GM21825 (cell line): ENCODE measurements at regions not wholly inside any gene's neighbourhood (a gene's known extent, or its start where the extent isn't known, plus 50 kb on each side); places are given as distances from the start of the nearest gene placed in this dataset.
"Not testable (repeated sequence)": the region's sequence is repeated elsewhere in the genome, so short reads cannot be mapped to it uniquely, and the experiment has no call there.

ENCODE experiments used
- ATAC-seq: cut with Tn5 transposase; IDR thresholded peaks from one replicate; pipeline ENCODE4 v1.9.1; 2021; ENCODE audit warnings: mild to moderate bottlenecking, moderate library complexity; ENCODE audit not compliant: unreplicated experiment

DNA sequence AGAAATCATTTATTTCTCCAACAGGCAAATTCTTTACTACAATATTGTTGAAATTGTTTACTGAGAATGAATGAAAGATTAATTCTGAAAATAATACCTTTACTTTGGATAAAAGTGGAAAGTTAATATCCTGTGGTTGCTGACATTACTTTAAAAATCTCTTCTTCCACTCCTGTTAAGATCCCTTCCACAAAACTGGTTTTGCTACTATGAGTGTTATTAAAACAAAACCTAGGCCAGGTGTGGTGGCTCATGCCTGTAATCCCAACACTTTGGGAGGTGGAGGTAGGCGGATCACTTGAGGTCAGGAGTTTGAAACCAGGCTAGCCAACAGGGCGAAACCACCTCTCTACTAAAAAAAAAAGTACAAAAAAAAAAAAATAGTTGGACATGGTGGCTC, 123.9 kb upstream of the CCDC150 start:
- ATAC-seq = no peak

DNA sequence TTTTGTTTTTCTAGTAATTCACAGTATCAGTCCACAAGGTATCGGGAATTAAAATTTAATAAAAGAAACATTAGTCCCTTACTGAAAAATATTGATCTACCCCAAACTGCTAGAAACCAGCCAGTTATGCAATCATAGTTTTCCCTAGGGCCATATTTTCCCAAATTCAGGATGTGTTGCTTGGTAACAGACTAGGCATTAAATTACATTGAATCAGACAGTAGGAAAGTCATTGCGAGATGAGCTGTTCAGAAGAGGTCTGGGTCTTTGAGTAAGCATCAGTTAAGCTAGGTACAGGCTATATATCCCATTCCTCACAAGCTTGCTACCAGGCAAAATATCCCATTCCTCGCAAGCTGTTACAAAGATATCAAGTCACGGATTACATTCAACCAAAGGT, 123.0 kb upstream of the CCDC150 start:
- no peak for ATAC-seq

DNA sequence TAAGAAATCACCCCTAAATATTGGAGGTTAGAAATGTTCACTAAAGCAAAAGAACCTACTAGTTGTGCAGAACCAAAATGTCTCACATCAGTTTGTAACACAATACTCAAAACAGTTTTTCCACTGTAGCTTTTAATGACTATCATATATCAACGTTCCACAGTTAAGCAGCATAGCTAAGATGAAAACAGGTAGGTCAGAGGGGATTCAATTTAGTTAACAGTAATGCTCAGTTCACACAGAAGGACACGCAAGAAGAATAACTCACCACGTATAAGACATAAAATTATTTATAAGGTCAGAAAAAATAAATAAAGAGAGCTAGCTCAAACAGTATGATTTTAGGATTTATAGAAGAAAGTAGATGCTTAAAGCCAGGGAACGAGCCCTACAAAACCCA, 118.9 kb upstream of the CCDC150 start:
- no peak for ATAC-seq

DNA sequence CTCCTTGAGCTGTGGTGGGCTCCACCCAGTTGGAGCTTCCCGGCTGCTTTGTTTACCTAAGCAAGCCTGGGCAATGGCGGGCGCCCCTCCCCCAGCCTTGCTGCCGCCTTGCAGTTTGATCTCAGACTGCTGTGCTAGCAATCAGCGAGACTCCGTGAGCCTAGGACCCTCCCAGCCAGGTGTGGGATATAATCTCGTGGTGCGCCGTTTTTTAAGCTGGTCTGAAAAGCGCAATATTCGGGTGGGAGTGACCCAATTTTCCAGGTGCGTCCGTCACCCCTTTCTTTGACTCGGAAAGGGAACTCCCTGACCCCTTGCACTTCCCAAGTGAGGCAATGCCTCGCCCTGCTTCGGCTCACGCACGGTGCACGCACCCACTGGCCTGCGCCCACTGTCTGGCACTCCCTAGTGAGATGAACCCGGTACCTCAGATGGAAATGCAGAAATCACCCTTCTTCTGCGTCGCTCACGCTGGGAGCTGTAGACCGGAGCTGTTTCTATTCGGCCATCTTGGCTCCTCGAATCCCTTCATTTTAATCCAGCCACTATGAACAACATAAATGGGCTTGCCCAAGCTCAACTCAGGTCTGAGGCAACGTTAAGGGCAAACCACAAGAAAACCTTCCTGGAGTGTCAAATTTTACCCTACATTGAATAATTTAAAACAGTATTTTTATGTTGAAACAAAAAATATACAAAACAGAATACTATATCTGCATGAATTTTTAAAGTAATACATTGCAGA, 112.4 kb upstream of the CCDC150 start:
- ATAC-seq = not testable (repeated sequence)

DNA sequence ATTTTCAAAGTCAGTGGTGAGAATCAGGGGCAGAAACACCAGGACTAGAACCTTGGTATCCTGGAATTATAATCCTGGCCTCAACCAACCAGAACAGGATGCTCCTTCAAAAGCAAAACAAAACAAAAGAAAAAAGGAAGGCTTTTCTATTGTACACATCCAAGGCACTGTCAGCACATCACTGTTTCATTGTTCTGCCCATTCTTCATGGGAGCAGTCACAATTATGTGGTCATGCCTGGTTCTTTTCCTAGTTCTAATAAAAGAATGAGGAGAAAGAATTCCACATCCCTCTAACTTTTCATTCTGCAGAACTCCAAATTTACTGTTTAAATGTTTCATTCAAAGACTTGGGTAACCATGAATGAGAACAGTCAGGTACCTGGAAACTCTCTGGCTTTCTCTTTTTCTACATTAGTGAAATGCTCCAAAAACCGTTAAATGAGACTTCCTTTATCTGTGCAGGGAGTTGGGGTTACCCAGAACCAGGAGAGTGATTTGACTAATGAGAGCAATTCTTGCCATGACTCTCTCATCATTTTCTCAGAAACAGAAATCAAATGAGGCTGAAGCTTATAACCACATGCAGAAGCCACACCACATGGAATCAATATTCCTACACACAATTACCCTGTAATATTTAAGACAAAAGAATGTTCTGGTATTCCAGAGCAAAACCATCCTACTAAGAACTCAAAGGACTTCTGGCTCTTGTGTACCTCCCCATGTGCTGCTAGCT, 110.9 kb upstream of the CCDC150 start:
- no peak for ATAC-seq

DNA sequence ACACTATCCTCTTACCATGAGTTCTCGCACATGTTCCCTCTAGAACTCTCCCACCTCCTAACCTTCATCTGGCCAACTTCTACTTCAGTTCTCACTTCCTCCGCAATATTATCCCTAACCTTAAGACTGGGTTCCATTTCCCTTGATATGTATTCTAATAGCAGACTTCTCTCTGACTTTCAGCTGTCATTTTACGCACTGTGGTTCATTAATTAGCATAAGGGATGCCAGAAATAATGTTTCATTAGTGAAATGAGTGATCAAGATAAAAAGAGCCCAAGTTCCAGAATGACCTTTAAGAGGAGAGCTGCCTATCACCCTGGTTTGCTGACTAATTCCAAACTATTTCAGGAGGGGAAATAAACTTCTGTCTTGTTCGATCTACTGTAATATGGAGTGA, 108.6 kb upstream of the CCDC150 start:
- no peak for ATAC-seq

DNA sequence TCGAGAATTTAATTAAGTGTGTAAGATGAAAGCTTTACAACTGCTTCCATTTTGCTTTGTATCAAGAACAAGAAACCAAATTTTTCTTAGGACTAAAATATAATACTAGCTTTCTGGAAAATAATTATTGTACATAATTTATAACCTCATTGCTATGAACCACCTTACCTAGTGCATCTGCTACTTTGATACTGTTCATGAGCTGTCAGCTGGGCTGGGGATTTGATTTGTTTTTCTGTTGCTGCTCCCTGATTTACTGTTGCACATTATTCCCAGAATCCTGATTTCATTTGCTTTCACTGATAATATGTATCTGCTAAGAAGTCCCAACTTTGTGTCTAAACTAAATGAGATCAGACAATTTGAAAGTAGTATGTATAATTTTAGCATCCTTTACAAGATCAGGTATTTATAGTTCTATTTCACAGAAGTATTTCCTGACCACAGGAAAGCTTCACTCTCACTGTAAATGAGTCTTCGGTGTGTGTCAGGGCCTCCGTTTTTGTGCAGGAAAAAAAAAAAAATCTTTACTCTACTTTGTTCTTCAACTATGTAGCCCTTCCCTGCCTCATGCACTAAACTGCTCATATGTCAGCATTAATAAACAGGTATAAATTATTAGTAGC, 105.6 kb upstream of the CCDC150 start:
- ATAC-seq = no peak

DNA sequence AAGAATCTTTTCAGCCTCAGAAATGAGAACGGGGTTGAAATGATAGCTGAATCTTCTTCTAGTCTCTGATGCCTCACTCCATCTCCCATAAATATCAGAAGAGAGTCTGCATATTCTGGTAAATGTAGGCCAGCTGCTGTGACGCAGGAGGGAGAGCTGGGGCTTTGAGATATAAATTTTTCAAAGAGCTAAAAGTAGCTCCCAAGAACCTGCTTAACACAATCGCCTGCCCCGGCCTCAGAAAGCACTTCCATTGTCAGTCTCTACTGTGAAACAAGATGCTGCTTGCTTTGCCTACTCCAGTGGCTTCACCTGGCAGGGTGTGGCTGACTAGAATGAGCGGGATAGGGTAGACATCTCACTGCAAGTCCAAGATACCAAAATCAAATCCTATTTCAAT, 105.0 kb upstream of the CCDC150 start:
- ATAC-seq = no peak

DNA sequence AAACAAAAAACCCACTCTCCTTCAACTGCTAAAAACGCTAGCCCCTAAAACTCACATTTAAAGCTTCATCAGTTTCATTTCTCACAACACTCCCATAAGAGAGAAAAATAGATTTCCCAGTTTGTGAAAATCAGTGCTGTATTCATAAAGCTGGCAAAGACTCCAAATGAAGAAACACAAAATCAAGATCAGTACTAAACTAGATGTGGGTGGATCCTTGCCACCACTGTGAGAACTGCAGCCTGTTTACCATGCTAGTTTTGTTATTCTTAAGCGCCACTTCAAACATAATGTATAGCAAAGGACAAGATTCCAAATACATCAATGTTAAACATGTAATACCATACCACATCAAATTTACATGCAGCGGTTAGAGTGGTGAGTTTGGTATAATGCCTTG, 104.5 kb upstream of the CCDC150 start:
- no peak for ATAC-seq

DNA sequence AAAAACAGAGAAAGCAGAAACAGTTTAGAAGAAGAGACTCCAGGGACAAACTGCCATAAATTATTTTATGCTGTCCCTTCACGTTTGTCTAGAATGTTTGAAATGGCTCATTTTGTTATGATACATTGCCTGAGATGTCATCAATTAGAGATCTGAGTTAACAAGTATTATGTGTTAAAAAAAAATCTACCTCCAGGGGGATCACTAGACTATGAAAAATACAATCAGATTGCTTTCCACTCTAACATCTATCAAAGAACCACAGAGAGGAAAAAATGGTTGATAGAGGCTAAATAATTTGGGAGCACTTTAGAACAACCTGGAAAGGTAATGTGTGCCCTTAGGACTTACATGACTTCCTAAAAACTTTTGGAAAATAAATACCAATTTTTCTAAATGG, 103.8 kb upstream of the CCDC150 start:
- no peak for ATAC-seq

DNA sequence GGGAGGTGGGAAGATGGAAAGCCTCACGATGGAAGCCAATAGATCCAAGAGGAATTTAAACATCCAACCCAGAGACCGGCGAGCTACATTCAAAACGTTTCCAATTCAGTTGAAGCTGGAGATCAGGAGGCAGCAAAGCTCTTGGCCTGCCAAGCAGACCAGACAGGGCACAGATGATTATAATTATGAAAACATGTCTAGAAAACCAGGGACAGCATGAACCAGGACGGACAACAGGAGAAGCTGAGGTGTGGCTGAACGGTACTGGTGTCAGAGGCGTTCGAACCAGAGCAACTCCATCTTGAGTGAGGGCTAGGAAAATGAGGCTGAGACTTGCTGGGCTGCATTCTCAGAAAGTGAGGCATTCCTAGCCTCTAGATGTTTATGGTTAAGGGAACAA, 102.2 kb upstream of the CCDC150 start:
- ATAC-seq = no peak

DNA sequence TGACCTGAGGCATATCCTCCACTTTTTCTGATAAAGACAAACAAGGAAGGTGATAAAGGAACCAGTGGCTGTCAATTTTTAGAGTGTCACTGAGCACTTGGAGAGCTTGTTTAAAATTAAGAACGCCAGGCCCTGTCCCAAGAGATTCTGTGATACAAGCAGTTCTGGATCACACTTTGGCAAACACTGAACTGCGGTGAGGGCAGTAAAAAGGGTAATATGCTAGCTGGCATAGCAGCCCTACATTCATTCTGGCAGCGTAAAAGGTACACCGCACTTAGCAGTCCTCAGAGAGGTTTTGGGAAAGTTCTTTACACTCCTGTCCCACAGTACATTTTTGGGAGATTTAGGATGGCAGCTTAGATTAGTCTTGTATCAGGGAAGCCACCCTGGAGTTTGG, 101.3 kb upstream of the CCDC150 start:
- no peak for ATAC-seq

DNA sequence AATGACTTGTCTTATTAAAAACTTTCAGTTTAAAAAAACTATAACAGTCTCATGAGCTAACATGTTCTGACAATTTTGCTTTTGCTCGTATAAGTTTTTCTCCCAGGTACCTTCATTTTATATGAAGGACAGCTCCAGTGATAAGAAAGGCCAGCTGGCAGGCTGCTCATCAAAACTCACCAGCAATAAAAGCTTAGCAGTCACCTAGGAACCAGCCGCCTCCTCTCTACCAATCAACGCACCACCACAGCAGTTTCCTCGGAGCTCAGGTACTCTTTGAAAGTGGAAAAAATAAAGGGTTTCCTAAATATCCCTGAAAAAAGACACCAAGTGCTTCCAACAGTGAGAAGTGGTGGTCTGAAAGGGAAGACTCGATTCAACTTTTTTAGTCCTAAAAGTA, 100.9 kb upstream of the CCDC150 start:
- no peak for ATAC-seq

DNA sequence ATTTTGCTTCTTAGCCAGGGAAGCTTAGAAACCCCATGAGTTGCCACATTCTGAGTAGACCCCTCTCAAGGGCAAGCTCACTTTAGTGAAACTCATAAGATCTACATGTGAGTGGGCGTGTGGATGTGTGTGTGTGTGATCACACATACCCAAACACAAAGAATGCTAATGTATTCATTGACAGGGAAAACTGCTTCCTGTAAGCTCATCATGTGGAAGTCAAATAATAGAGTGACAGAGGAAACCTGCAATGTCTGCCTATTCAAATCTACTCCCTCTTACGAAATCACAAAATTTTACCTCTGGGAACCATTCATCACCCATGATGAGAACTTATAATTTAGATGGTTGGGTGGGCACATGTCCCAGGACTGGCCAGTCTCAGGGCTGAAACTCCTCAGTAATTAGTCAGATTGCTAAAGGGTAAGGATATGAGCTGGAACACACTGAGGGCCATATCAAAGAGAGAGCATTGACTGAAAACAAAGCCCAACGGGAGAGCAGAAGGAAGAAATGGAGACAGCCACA, 94.5 kb upstream of the CCDC150 start:
- ATAC-seq = no peak

DNA sequence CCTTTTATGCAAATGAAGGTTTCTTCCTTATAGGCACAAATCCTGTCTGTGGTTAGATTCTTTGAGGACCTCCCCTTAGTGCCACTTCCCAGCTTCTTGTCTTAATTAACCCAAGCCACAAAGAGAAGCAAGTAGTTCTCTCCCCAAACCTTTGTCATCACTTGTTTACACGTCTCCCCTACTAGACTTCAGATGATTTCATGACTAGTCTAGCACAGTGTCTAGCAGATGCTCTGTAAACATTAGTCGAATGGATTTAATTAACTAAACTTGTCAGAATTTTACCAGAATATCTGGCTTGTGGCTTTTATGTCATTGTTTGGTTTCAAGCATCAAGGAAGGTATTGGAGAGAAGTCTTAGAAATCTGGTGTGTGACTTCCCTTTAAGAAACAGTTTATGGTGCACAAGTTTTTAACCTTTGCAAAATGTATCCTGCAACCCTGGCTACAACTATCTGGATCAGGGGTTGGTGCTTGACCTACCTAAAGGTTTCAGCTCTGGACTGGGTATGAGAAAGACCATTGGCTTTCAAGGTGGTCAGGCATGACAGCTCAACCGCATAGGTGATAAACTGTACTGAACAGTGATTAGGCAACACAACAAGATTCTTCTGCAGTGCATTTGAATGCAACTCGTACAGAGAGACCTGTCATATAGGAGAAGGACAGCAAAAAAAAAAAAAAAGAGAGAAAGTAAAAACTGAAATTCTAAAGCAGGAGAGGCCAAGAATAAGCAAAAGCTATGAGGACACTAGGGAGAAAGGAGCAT, 93.2 kb upstream of the CCDC150 start:
- no peak for ATAC-seq

DNA sequence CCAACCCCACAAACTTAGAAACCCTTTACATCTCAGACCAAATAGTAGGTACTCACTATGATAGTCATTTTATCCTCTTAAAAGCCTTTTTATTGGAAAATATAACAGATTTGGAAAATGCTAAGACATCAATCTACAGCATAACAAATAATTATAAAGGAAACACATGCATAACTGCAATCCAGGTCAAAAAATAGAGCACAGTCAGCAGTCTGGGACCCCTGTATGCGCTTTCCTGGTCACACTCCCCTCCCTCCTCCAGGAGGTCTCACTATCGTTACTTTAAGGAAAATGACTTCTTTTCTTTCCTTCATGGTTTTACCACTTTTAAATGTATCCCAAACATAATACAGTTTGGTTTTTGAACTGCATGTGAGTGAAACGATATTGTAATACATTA, 90.5 kb upstream of the CCDC150 start:
- ATAC-seq = no peak

DNA sequence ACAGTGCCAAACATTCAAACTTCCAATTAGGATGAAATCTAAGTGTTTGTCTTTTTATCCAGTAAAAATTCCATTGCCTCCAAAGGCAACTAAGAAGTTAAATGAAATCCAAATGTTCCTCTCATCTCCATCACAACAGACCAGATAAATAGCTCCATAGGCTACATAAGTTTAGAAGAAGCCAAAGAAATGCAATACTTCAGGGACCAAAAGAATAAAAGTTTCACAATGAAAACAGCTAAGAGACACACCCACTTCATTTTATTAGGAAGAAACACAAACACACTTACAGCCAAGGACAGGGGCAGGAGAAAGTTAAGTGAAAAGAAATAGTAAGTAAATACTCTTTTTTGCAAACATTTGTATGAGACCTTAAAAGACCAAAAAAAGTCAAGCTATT, 88.5 kb upstream of the CCDC150 start:
- ATAC-seq = no peak

DNA sequence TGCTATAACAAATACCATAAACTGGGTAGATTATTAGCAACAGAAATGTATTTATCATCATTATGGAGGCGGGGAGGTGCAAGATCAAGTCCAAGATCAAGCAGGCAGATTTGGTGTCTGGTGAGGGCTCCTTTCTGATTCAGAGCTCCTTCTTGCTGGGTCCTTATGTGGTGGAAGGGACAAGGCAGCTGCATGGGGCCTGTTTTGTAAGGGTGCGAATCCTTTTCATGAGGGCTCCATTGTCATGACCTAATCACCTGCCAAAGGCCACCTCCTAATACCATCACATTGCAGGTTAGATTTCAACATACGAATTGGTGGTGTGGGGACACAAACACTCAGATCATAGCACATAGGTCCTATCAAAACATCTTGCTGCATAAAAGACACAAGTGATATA, 84.4 kb upstream of the CCDC150 start:
- no peak for ATAC-seq

DNA sequence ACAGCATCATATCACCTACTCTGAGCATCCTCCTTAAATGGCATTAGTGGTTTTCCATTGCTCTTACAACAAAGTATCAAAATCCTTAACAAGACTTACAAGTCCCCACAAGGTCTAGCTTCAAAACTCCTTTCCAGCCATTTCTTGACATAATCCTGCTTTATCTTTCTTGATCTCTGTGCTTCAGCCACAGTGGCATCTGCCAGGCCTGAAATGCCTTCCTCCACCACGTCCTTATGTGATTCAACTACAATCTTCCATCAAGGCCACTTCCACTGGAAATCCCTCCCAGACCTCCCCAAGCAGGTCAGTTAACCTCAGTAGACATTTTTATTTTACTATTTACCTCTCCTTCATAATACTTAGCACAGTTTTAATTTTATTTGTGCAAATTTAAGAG, 83.8 kb upstream of the CCDC150 start:
- no peak for ATAC-seq

DNA sequence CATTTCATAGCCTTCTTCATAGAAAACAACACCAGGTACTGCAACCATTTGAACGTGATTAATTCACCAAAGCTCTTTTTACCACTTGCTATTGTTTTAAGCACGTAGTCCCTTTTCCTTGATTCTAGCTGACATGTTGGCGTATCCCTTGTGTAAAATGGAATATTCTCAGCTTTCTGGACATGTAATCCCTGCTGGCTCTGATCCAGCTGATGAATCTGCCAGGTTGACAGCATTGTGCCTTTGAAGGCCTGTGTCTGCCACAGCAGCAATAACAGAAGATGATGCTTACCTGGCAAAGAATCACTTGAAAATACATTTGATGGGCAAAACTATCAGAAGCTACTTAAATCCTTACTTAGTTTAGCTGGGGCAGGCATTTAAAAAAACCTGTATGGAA, 81.0 kb upstream of the CCDC150 start:
- ATAC-seq = no peak

DNA sequence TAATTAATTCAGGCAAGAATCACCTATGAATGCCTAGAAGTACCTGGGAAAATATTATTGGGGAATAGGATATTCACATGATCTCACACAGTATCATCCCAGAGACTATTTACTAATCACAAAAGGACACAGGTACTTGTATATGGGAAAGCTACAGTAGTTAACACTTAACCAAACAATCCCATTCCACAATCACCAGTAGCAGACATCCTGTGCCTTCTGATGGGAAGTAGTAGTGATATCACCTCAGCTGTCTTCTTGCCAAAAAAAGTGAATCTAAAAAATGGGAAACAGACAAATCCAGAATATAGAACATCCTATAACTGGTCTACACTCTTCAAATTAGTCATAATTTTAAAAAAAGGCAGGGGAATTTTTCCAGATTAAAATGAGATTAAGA, 75.6 kb upstream of the CCDC150 start:
- no peak for ATAC-seq
